ENCODE measurements at regions not wholly inside any gene's neighbourhood (a gene's known extent, or its start where the extent isn't known, plus 50 kb on each side); places are given as distances from the start of the nearest gene placed in this dataset.

GRCh38 chr4:181976764-181977163 lies 266.4 kb upstream of the TENM3 start:
- TF ChIP-seq POLR2AphosphoS5 (IDR thresholded peaks at IDR 0.05; ENCODE audit: borderline replicate concordance, low read depth, low read length) (no peak), EZH2 (IDR thresholded peaks at IDR 0.05) (no peak), FOXP2 (optimal IDR thresholded peaks at IDR 0.05; ENCODE audit: control extremely low read depth, extremely low read length, insufficient read depth) (no peak)
